Adrenal gland (tissue), 9 donors: ENCODE measurements at regions not wholly inside any gene's neighbourhood (a gene's known extent, or its start where the extent isn't known, plus 50 kb on each side); places are given as distances from the start of the nearest gene placed in this dataset.

Source experiments
- DNase-seq, 7 donors: peaks; one replicate each; pipeline ENCODE4 v3.0.0-alpha.2; 2019 to 2020
- H3K27ac ChIP-seq, 5 donors: fragments of 200-600 bp; sonication (generic) in 4 of 5; 1 replicate in 3 of 5; 2 replicates in 2 of 5; pipeline versions ENCODE4 v1.5.1 to v1.8.0; 2016 to 2020; ENCODE audit warnings: mild to moderate bottlenecking in 1 of 5
- H3K27me3 ChIP-seq: fragments of 200-600 bp; 2 replicates; pipeline ENCODE4 v1.8.0; 2021
- H3K36me3 ChIP-seq, 2 donors: fragments of 200-600 bp; replicated peaks in 1 of 2; 1 replicate in 1 of 2; 2 replicates in 1 of 2; pipeline versions ENCODE4 v1.5.1 to v1.8.0; 2018 to 2022
- H3K4me1 ChIP-seq, 2 donors: fragments of 200-600 bp; replicated peaks in 1 of 2; 1 replicate in 1 of 2; 2 replicates in 1 of 2; pipeline versions ENCODE4 v1.5.1 to v1.8.0; 2018 to 2021
- H3K4me3 ChIP-seq, 4 donors: fragments of 200-600 bp; sonication (generic) in 3 of 4; one replicate each; pipeline ENCODE4 v1.5.1; 2016 to 2018
- H3K9me3 ChIP-seq, 3 donors: fragments of 200-600 bp; sonication (generic) in 1 of 3; replicated peaks in 1 of 3; 1 replicate in 2 of 3; 2 replicates in 1 of 3; pipeline versions ENCODE4 v1.5.1 to v1.8.0; 2016 to 2021
- POLR2A ChIP-seq, 2 donors: fragments of 450-650 bp; IDR thresholded peaks; one replicate each; pipeline ENCODE4 v1.6.1; 2017; ENCODE audit warnings: antibody characterized with exemption in 2 of 2, mild to moderate bottlenecking in 2 of 2, moderate library complexity in 1 of 2
- WGBS, 4 donors: extraction: QIAGEN DNeasy Blood & Tissue Kit in 2 of 4; methylation state at CpG; one replicate each; pipeline versions ENCODE4 v1.1.5 to v1.1.7; 2013 to 2017; 5-methylcytosine and 5-hydroxymethylcytosine counted together
- intact Hi-C, 2 donors: fragments of 100-400 bp; cut with DNase I; formaldehyde crosslinking; loops; one replicate each; pipeline versions ENCODE4 v1.14.1 to v1.15.0; 2022 to 2023
- TF ChIP-seq, protein P1 (sequence below), 6 experiments: fragments of 450-650 bp in 4 of 6; fragments of 200-600 bp in 2 of 6; sonication (generic) in 1 of 6; IDR thresholded peaks; 1 replicate in 5 of 6; 2 replicates in 1 of 6; pipeline versions ENCODE4 v1.5.1 to v1.8.0; 2016 to 2021; ENCODE audit warnings: antibody characterized with exemption in 6 of 6, mild to moderate bottlenecking in 2 of 6, moderate library complexity in 1 of 6
- donor health status: healthy with polysubstance abuse.
- donor health status: Bipolar disorder and iron deficiency.
- donor health status: DM: yes; HTN: yes; CAD: no.
- donor health status: DM: no; HTN: no; CAD: no.
- donor health status: DM: no; HTN: no; CAD: no.

DNA sequence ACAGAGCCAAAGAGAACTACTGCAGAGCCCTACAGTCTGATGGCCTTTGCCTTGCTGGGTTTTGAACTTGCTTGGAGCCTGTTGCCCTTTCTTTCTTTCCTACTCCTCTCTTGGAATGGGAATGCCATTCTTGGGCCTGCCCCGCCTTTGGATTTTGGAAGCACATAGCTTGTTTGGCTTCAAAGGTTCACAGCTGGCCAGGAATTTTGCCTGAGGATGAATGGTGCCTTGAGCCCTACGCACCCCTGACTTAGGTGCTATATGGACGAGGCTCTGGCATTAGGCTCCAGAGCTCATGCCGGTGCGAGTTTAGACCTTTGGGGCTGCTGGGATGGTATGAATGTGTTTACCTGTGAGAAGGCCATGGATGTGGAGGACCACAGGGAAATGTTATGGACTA lies 663.3 kb upstream of the HS6ST1 start:
- no peak overlapping the region for H3K27ac ChIP-seq
- no peak for TF ChIP-seq POLR2A (IDR thresholded peaks at IDR 0.05)
- TF ChIP-seq, protein P1, sequence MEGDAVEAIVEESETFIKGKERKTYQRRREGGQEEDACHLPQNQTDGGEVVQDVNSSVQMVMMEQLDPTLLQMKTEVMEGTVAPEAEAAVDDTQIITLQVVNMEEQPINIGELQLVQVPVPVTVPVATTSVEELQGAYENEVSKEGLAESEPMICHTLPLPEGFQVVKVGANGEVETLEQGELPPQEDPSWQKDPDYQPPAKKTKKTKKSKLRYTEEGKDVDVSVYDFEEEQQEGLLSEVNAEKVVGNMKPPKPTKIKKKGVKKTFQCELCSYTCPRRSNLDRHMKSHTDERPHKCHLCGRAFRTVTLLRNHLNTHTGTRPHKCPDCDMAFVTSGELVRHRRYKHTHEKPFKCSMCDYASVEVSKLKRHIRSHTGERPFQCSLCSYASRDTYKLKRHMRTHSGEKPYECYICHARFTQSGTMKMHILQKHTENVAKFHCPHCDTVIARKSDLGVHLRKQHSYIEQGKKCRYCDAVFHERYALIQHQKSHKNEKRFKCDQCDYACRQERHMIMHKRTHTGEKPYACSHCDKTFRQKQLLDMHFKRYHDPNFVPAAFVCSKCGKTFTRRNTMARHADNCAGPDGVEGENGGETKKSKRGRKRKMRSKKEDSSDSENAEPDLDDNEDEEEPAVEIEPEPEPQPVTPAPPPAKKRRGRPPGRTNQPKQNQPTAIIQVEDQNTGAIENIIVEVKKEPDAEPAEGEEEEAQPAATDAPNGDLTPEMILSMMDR (IDR thresholded peaks at IDR 0.05): no peak
- H3K27me3 ChIP-seq: no peaks in the 10 kb centered on the region
- no peaks in the 10 kb centered on the region for H3K36me3 ChIP-seq
- intact Hi-C loops: no loop called here
- H3K4me1 ChIP-seq: no peaks in the 10 kb centered on the region
- DNase-seq: no peak
- H3K9me3 ChIP-seq: no peaks in the 10 kb centered on the region
- WGBS, 4 donors: 81 to 100% (median 83%) methylated on average over 1 to 5 of the region's 5 CpGs
- no peak overlapping the region for H3K4me3 ChIP-seq

DNA sequence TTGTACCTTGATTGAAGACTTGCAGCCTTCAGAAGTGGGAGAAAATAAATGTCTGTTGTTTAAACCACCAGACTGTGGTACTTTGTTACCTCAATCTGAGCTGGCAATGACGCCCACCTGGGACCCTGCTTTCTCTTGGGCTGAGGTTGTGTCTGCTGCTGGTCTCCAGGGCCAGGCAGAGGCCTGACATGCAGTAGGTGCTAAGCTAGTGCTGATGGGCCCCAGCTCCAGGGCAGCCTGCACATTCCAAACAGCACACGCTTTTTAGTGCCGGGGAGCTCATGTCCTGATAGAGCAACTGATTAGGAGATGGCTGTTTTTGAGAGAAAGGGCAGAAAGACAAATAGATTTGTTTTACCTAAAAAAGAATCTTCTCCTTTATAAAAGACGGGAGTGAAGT lies 664.0 kb upstream of the HS6ST1 start:
- H3K4me1 ChIP-seq: no peaks in the 10 kb centered on the region
- no peaks in the 10 kb centered on the region for H3K9me3 ChIP-seq
- TF ChIP-seq POLR2A (IDR thresholded peaks at IDR 0.05): no peak
- TF ChIP-seq, protein P1 (IDR thresholded peaks at IDR 0.05): no peak
- WGBS, 4 donors: 82 to 97% (median 90%) methylated on average over 3 to 4 of the region's 4 CpGs
- no peaks in the 10 kb centered on the region for H3K27me3 ChIP-seq
- intact Hi-C loops: no loop called here
- DNase-seq: no peak
- H3K27ac ChIP-seq: no peak overlapping the region
- no peaks in the 10 kb centered on the region for H3K36me3 ChIP-seq
- H3K4me3 ChIP-seq: no peak overlapping the region

DNA sequence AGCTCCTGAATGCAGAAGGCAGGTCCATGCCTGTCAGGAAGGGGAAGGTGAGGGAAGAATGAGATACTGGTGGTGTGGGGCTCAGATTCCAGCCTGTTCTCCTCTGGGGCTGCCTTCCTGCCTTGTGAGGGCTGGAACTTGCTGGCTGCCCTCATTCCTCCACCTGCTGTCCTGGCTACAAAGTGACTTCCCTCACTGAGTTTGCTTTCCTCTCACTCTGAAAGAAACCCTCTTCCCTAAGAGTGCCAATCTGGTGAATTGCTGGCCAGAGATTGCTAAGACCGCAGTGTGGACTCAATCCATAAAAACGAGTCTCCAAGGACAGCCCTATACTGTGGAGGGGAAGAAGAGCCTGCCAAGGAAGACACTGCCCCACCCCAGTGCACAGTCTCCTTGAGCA lies 664.4 kb upstream of the HS6ST1 start:
- H3K36me3 ChIP-seq: no peaks in the 10 kb centered on the region
- no peaks in the 10 kb centered on the region for H3K9me3 ChIP-seq
- intact Hi-C loops: no loop called here
- H3K27ac ChIP-seq: no peak overlapping the region
- no peak for DNase-seq
- WGBS, 4 donors: 19 to 45% (median 42%) methylated on average over 1 to 2 of the region's 2 CpGs
- TF ChIP-seq, protein P1 (IDR thresholded peaks at IDR 0.05): no peak
- TF ChIP-seq POLR2A (IDR thresholded peaks at IDR 0.05): no peak
- H3K4me3 ChIP-seq: no peak overlapping the region
- no peaks in the 10 kb centered on the region for H3K4me1 ChIP-seq
- H3K27me3 ChIP-seq: no peaks in the 10 kb centered on the region

DNA sequence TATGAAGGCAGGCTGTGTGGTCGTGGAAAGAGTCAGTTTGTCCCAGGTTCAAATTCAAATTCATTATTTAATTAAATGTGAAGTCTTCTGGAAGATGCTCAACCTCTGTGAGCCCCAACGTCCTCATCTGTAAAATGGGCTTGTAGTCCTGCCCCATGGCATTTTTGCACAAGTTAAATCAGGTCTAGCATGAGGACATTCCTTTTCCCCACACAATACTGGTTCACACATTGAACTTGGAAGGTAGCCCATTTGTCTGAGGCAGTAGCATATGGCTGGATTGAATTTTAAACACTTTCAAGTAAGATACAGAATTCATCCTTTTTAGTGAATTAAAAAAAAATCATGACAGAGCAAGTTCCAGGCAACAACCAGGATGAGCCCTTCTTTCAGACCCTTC lies 665.4 kb upstream of the HS6ST1 start:
- H3K36me3 ChIP-seq: no peaks in the 10 kb centered on the region
- H3K4me1 ChIP-seq: no peaks in the 10 kb centered on the region
- no peaks in the 10 kb centered on the region for H3K27me3 ChIP-seq
- no peak for DNase-seq
- 63 to 81% (median 68%) methylated on average over 2 of the region's 2 CpGs for WGBS, 4 donors
- no peak overlapping the region for H3K27ac ChIP-seq
- no peak overlapping the region for H3K4me3 ChIP-seq
- no peaks in the 10 kb centered on the region for H3K9me3 ChIP-seq
- TF ChIP-seq POLR2A (IDR thresholded peaks at IDR 0.05): no peak
- TF ChIP-seq, protein P1 (IDR thresholded peaks at IDR 0.05): no peak
- intact Hi-C loops: no loop called here
